GM19324 (cell line): ENCODE measurements at regions not wholly inside any gene's neighbourhood (a gene's known extent, or its start where the extent isn't known, plus 50 kb on each side); places are given as distances from the start of the nearest gene placed in this dataset.

Source experiments
- ATAC-seq: cut with Tn5 transposase; IDR thresholded peaks from one replicate; pipeline ENCODE4 v1.9.1; 2021; ENCODE audit warnings: mild to moderate bottlenecking, moderate library complexity; ENCODE audit not compliant: unreplicated experiment, low FRiP score

DNA sequence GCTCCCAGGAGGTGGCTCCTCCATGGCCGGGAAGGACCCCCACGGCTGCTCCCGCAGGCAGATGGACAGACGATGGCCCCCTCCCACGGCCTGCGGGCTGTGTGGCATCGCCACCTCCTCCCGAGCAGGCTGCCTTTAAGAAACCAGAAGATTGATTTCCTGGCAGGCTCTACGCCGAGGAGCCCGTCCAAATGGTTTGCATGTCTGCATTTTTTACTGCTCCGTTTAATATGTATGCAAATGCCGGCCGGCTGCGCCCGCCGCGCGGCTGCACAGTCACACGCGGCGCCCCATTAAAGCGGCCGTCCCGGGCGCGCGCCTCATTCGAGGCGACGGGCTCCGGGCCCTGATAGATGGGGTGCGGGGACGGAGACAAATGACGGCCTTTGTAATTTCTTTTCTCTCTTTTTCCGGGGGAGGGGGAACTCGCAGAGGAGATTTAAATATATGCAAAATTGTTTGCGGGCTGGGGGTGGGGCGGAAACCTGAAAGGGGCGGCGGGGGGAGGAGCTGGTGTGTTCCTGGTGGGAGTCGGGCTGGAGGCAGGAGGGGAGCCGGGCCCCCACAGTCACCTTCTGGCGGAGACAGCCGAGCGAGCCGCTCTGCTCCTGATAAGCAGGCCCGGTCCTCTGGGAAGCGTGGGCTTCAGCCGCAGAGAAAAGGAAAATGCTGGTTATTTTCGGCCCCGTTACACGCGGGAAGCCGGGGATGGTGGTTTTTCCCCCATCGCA, 158.7 kb upstream of the IER5L start:
- no peak for ATAC-seq

DNA sequence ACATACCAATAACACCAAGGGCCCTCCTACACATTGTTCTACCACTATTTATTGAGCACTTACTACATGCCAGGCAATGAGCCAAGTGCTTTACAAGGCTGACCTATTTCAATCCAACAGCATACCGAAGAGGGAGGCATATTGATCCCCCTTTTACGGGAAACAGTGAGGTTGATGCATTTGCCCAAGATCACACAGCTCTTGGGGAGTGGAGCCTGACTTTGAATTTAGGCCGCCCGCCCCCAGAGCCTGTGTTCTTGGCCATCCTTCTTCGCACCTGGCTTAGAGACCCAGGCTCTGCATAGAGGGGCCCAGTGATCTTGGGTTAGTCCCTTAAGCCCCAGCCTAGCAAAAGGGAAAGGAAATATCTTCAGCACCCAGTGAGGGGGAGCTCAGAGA, 158.1 kb upstream of the IER5L start:
- no peak for ATAC-seq

DNA sequence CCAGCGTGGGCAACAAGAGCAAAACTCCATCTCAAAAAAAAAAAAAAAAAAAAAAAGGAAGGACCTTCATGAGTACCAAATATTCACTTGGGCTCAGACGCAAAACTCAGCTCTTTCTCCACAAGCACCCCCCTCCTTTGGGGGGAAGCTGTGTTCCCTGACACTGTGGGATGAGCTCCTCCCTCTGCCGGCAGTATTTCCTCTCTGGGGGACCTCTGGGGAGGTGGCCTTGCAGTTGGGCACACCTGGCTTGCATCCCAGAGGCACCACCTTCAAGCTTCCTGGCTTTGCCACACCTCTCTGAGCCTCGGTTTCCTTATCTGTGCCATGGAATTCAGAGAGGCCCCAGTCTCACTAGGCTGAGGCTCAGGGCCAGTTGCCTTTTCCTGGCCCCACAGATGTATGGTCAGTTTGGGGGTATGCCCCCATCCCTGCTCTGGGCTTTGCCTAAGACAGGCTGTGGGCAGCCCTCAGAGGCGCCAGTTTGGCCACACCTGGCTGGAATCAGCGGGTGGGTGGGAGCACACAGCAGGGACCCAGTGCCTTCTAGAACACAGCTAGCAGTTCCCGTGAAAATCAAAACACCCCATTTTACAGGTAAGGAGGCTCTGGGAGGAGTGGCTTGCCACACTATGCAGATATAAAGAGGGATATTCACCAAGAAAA, 157.5 kb upstream of the IER5L start:
- ATAC-seq, result no peak

DNA sequence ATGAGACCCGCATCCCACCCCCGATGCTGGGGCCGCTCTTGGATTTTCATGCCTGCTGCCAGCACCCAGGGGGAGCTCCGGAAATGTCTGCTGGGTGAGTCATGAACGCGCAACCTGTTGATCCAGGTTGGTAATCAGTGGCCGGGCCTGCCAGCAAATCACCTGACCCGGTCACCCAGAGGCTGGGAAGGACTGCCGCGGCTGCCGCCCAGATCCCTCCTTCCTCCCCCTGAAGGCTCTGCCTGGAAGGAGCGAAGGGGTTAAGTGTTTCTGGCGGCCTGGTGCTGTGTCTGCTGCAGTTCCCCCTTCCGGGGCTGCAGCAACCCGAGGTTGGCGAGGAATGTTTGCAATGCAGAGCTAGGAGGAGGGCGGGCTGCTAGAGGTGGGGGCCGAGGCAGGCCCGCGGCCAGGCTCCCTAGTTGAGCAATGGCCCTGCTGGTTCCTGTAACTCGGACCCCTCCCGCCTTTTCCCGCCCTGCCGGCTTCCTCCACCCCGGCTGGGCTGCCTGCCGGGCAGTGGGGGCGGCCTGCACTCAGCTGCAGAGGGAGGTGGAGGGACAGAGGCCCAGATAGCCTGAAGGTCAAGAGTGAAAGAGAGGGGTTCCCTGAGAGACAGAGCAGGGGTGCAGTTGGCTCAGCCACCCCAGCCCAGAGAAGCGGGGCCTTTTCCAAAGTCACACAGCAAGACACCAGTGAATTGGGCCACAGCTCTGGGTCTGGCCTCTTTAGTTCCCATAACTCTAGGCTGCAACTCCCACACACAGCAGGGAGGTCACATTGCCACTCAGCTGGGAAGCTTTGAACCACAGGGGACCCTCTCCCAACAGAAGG, 156.3 kb upstream of the IER5L start:
- no peak for ATAC-seq

DNA sequence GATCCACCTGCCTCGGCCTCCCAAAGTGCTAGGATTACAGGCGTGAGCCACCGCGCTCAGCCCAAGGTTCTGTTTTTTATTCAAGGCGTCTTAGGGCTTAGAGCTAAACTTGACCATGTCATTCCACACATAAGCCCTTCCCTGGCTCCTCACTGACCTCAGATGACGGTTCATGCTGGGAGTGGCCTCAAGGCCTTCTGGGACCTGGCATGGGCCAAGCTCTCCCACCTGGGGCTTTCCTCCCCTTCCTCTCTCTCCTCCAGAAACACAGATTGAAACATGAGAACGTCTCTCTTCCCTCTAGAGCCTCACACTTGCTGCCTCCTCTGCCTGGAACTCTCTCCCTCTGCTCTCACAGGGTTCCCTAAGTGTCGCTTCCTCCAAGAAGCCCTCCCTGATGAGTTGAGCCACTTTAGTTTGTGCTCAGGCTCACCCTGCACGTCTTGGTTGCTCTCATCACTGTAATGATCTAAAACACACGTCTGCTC, 155.6 kb upstream of the IER5L start:
- no peak for ATAC-seq

DNA sequence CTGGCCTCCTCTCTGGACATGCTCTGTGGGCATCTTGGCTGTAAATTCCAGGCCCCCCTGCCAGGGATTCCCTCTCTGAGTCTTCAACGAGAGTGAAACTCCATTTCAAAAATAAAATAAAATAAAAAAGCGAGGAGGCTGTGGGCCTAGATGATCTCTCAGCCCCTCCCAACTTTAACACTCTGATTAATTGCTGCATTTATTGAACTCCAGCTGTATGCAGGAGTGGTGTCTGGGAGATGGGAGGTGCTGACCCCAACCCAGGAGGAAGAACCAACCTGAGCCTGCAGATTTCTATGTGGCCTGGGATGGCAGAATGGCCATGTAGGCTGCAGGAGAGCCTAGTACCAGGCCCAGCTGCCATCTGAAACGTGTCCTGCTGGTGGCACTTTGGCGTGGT, 154.5 kb upstream of the IER5L start:
- ATAC-seq, result no peak

DNA sequence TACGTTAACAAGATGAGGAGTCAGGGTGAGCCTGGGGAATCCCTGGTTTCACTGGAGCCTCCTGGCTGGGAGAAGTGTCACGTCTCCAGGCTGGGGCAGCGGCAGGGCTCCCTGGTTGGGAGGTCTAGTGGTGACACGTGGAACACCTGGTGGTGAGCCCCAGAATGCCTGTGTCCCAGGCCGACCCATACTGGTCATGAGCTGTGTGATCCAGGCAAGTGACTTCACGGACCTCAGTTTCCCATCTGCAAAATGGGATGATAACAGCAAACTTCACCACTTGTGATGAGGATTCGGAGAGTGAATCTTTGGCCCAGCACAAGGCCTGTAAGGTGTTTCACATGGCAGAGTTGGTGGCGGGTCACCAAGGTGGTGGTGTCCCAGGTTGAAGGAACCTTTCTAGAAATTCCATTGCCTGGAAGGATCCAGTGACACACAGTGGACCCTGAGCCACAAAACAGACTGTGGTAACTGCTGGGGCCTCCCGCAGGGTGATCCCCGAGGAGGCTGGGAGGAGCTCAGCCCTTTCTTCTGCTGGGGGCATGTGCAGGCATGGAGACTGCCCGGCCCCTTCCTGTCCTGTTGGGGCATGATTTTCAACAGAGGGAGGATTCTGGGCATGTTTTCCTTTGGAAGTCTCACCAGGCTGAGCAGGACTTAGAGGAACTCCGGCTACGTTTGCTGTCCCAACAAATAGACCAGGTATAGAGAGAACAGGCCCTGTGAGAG, 153.9 kb upstream of the IER5L start:
- ATAC-seq, result no peak

DNA sequence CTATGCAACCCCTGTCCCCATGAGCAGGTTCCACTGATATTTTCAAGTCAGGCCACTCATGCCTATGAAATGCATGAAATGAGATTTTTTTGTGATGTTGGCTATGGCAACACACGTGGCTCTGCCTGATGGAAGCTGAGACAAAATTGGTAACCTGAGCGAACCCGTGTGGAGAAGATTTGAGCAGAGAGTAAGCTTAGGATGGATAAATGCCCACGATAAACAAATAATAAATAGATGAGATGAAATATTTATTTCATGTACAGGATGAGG, 153.4 kb upstream of the IER5L start:
- no peak for ATAC-seq

DNA sequence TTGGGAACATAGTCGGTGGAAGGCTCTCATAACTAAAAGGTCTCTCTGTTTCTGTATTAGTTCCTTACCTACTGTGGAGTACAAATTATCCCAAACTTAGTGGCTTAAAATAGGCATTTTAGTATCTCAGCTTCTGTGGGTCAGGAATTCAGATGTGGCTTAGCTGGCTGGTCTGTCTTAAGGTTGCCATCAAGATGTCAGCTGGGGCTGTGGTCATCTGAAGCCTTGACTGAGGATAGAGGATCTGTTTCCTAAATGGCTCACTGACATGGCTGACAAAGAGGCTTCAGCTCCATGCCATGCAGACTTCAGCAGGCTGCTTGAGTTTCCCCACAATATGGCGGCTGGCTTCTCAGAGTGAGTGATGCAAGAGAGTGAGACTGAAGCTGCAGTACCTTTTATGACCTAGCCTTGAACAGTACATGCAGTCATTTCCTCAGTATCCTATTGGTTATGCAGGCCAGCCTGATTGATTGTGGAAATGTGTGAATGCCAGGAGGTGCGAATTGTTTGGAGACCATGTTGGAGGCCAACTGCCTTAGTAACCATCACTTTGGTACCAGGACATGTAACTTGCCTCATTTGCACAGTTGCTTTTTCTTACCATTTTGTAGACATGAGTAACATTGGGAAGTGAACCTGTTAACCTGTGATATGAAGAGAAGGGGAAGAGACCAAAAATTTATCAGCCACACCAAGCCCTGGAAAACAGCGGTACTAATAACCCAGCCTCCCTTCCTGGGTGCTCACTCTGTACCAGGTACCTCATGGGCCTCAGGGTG, 152.8 kb upstream of the IER5L start:
- ATAC-seq, result no peak

DNA sequence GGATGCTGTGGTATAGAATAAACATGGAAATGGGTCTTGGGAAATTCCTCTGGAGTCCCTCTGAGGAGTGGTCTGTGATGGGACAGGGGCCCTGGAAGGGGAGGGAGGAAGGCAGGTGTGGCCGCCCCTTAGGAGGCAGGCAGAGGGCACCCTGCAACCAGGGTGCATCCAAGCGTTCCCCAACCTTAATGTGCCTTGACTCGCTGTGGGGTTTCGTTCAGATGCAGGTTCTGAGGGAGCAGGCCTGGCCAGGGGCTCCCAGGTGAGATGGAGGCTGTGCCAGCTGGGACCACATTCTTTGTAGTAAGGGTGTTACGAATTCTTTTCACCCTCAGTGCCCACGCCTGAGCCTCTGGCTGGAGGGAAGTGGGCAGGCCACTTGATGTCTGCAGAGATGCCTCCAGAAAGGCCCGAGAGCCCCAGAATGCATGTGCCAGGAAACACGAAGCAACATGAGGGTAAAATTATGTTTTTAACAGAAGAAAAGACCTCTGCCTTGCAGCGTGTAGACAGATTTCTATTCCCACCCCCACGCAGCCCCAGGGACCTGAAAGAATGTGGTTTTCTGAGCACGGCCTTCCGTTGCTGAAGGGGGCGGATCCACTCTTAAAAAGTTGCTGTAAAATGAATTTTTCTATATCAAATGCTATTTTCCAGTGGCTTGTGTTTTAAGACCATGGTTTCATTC, 150.4 kb upstream of the IER5L start:
- ATAC-seq, result no peak

DNA sequence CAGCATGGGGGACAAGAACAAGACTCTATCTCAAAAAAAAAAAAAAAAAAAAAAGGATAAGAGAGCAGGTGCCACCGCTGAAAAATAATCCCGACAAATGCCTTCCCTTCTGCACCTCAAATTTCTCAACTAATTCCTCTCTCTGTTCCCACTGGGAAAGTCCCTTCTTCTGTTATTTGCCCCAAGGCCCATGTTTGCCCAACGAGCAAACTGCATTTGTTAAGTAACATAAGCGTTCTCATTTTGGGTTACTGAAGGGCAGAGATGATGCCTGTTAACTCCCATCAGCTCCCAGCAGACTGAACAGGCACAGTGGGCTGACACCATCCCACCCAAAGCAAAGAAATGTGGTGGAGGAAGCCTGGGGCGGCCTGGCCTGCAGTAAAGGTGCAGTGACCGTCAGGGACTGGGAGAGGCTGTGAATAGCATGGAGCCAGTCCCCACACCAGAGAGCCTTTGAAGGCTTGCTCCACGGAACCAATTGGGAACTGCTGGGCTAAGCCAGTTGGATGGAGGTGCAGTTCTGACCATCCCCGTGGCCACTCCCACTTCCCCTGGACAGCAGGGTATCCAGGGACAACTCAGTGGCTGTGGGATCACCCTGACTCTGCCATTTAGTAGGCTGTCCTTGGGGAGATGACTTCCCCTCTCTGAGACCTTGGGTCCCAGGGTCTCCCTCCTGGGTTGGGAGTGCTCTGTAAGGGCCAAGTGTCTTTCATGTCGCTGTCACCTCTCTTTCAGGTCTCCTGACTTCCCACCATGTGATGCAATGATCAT, 149.7 kb upstream of the IER5L start:
- no peak for ATAC-seq

DNA sequence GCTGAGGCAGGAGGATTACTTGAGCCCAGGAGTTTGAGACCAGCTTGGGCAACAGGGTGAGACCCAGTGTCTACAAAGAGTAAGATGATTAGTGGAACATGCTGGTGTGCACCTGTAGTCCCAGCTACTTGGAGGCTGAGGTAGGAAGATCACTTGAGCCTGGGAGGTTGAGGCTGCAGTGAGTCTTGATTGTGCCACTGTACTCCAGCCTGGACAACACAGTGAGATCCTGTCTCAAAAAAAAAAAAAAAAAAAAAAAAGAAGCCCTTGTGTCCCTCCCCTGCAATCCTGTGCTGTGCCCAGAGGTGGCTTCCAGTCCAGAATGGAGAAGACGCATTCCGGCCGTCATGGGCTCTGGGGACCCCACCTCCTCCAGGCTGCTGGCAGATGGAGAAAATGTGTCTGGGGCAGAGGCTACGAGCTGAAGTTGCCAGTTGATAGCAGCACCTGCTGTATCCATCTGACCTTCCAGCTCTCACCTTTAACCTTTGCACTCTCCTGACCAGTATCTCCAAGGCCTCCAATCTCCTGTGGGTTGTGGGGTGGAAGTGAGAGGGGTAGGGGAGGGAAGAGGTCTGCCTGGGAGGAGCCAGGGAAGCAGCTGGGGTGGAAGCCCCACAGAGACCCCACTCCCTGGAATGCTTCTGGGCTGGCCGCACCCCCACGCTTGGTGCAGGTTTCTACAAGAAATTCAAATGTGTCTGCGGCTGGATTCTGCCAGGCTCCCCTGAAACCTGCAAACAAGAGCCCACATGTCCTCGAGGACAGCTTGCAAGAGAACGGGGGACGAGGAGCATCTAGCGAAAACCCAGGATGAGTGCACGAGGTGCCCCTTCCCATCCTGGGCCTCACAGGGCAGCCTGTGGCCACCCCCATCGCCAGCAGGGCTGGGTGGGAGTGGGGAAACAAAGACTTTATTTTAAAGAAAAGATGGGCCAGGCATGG, 148.3 kb upstream of the IER5L start:
- ATAC-seq, result no peak

DNA sequence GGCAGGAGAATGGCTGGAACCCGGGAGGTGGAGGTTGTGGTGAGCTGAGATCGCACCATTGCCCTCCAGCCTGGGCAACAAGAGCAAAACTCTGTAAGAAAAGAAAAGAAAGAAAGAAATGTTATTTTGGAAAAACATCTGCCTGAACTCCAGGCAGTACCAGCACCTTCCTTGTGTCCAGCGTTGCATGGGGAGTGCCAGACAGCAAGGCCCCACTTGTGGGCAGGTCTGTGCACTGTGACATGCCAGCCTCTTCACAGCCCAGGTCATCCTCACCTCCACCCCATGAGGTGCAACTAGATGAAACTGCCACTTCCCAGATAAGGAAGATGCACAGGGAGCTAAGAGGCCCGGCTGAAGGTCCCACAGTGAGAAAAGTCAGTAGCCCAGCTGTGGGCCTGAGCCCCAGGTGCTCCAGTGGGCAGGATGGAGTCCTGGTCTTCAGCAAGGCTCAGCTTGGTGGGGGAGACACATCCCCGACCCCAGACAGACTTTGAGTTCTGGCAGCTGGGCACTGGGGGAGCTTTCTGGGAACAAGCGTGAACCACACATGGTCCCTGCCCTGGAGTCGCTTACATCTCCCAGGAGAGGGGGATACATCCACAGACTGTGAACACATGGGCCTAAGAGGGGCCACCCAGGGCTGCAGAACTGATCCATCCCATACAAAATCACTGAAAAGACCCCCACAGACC, 146.9 kb upstream of the IER5L start:
- no peak for ATAC-seq

DNA sequence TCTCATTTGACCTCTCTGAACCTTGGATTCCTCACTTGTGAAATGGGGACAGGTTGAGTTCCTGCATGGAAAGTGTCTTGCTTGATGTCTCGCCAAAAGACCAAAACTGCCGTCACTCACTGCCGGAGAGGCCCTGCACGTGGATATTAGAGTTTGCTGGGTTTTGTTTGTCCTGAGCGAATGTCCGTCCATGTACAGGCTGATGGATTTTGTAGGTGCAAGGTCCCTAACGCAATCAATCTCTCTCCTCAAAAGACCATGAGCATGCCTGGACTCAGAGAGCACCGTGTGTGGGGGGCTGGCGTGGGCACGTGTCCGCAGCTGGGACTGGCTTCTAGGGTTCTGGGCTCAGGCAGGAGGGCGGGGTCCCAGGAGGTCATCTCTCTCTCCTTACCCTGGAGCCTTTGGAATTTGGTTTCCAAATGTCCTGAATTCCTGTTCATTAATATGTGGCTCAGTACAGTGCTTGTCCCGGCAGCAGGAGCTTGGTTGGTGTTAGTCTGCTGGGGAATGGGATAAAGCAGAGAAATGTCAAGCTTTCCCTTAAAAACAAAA, 146.0 kb upstream of the IER5L start:
- ATAC-seq, result no peak

DNA sequence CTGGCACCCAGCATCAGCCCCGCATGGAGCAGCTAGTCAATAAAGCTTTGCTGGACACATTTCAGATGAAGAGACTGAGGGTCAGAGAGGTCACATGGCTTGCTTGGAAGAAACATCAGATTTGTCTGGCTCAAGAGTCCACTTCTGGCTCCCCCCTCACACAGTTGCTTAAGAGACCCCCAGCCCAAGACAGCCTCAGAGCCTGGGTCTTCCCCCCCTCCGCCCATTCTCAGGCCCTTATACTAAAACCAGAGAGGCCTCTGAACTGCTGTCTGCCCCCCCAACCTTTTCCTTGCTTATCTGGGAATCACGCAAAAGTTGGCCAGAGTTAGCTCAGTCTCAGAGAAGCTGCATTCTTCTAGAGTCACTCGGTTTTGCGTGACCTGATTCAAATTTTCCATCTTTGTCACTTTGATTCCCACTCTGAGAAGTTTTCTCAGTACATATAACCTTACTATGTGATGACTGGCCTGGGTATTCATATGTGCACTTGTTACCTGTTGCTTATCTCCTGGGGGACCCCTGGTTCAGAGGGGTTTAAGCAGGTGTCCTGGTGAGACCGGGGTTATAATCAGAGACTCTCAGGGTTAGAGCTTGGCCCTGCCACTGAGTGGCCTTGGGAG, 145.4 kb upstream of the IER5L start:
- ATAC-seq, result no peak

DNA sequence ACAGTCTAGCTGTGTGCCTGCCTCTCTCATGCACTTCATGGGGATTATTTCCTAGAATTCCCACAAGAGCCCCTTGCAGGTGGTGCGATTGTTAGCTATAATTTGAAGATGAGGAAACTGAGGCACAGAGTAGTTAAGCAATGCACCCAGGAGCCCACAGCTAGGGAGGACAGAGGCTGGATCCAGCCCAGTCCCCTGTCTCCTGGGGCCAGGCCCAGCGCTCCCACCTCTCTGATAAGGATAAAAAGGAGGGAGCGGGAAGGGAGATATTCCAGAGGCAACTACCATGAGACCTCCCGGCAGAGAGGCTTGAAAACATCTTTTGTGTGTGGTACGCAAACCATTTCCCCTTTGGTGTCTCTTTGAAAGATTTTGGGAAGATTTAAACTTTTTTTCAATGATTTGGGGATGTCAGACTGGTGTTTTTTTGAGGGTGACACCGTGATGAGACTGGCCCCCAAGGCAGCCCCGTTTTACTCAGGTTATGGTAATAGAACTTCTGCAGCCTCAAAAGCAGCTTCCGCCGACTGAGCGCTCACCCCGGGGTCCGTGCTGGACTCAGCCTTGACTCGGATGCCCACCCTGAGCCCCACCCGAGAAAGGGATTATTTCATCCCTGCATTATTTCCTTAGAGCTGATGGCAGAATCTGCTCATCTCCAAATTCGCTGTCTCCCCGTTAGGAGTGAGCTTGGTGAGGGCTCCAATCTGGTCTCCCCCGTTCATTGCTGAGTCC, 144.7 kb upstream of the IER5L start:
- no peak for ATAC-seq
